H4 (cell line): ENCODE measurements at regions not wholly inside any gene's neighbourhood (a gene's known extent, or its start where the extent isn't known, plus 50 kb on each side); places are given as distances from the start of the nearest gene placed in this dataset.
A peak's percentile ranks its signal among the peaks of the same experiment; 100 is the strongest.

Source experiments
- DNase-seq: peaks from one replicate; pipeline ENCODE4 v3.0.0-alpha.2; 2015; ENCODE audit warnings: low spot score

DNA sequence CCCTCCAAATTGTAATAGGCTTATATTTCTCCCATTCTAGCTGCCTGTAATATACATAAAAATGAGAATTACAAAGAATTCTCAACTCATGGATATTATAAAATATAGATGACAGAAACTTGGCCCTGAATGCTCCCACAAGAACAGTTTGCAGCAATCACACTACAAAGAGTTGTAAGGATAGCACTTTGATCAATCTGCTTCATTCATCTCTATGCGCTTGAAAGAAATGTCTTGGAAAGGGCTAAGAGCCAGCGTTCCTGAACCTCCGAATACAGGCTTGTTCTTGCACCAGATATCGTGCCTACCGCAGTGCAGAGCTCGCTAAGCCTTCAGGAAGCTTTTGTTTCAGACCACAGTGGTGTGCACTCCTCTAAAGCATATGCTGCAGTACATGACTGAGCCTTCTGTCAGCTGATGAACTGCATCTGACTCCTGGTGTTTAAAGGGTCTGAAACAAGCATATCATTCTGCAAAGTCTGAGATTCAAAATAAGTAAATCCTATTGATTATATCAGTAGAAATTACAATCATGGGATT, 417.6 kb upstream of the ZFP42 start:
- no peak for DNase-seq

DNA sequence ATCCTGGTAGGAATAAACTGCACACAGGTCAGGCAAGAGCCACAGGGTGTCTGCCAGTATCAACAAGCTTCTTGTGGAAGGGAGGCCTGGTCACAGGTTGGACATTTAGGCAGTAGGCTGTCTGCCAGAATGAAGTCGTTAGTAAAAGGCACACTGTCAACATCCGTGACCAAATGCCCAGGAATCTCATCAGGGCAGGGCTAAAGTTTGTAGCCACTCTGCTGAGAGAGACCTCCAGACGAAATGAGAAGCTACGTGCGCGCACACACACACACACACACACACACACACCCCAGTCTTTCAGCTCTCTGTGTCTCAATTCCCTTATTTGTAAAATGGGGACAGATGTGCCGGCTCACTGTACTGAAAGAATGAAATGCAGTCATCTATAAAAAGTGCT, 408.7 kb upstream of the ZFP42 start:
- DNase-seq = no peak

DNA sequence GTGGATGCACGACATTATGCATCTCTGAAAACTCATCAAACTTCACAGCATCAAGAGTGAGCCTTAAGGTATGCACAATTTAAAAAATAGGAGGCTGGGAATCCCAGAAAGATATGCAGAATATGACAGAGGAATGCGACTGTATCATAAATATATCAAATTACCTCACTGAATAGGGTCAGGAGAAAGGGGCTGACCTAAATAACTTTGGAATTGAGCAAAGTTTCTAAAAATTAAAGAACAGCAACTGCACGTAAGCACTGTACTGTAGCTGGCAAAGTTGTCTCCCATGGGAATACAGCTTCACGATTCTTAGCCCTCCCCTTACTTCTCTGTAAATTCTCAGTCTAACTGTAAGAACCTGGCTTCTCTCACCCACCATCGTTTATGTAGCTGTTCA, 397.4 kb upstream of the ZFP42 start:
- DNase-seq = no peak

DNA sequence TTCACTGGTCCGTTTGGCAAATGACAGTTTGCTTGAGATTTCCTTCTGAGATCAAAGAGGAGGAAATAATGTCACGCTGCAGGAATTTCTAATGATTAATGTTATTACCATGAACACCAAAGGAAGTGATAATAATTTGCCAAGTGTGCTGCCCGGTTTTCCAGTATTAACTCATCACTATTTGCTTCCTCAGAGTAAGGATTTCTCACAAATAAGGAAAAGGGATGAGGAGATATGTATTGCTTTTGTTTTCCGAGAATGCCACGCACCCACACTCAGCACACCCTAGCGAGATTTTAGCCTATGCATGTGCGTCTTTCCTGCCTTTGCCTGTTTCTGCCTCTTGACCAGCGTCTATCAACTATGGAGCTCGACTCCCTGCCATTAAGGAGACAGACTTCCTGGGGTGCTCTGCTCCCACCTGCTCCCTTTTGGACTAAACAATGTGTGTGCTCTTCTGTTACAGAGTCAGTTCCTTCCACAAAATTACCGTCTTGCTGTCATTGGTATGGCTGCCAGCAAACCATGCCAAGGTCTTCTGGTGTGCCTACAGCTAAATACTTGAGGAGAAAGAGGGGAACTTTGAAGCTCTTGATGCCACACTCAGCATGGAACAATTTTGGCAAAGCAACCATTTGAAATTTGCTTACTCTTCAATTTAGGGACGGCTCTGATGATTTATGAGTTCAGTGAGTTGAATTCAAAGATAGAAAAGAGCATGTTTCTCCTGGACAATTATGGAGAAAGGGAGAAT, 393.1 kb upstream of the ZFP42 start:
- DNase-seq = no peak

DNA sequence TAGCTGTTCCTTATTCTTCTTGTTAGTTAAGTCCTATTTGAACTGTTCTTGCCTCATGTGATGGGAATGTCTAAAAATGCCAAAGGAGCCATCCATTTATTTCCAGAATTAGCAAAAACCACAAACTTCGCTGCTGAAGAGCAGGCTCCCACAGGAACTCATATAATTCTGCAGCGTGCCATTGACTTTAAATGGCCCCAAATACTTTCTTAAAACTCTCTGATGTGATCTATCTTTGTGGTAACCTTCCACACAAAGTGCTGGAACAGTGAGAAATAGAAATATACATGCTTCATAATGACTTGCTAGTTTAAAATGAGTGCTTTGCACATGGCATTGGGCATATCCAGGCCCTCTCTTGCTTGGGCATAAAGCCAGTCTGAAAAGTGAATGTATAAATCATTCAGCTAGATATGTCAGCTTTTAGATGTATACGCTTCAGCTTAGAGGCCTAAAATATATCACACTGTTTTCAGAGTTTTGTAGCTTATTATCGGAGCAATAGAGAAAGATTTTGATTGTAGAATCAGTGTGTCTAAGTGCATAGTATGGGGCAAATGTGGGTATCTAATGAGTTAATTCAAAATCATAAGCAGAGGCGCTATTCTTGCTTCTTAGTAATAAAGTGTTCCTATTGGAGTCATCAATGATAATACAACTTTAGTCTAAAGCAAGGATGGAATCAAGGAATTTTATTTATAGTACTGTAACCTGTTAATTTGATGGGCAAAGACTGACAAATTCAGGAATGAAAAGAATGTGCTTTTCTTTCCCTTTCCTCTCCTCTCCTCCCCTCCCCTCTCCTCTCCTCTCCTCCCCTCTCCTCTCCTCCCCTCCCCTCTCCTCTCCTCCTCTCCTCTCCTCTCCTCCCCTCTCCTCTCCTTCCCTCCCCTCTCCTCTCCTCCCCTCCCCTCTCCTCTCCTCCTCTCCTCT, 392.2 kb upstream of the ZFP42 start:
- peak; percentile 66 for DNase-seq

DNA sequence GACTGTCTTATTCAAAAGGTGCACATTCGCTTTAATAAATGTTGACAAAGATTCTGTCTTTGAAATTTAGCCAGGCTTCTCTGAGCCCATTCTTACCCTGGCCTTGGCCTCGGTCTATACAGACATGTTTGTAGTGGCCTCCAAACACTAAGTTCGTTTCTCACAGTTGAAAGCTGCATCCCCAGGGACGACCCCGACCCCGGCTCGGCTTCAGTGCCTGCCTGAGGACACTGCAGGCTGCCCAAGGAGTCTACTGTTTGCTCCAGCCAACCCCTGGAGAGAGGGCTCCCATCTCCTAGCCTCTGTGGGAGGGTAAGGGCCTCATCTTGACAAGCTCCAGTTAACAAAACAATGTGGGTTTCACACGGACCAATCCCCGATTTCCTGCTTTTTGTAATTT, 390.6 kb upstream of the ZFP42 start:
- no peak for DNase-seq

DNA sequence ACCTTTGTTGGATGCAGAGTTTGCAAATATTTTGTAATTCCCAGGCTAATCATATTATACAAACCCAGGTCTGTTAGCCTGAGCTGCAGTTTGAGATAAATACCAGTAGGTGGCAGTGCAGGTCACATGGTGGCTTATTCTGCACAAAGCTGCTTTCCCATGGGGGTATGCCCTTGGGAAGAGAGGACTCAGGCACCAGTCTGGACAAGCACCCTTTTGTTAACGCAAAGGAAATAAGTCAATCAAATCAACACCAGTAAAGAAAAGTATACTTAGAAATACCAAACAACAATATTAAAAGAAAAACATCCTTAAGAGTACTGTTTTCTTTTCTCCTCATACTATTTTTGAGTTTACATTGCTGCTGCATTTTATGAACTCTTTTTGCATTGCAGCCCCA, 389.0 kb upstream of the ZFP42 start:
- DNase-seq = peak; percentile 67

DNA sequence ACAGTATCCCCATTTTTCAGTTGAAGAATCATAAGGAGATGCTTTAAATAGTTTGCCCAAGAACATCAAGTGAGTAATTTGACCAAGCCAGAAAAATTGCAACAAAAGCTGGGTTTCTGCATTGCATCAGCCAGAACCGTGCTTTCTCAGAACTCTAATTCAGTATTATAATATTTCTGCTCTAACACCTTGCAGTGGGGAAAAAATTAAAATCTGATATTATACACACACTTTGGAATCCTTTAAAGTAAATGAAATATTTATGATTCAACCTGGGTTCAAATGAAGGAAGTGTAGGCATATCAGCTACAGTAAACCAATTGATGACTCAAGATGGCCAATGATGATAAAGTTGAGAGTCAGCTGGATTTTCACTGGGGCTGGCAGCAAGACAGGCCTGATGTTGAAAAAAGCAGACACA, 387.6 kb upstream of the ZFP42 start:
- peak; percentile 36 for DNase-seq

DNA sequence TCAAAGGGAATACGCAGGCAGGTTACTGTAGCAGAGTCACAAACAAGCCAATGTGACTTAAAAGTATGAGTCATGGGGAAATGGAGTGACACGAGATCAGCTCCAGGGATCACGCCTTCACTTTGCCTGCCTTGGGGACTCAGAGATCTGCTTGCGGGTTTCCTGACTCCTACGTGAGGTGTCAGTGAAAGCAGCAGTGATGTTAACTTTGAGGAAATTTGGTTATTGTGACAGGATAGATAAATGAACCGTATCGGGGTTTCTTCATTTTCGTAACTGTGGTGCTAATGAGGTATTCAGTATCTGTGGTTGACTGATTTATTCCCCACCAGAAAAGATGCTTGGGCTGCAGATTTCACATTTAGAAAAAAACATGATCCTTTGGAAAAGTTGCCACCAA, 383.3 kb upstream of the ZFP42 start:
- peak; percentile 61 for DNase-seq

DNA sequence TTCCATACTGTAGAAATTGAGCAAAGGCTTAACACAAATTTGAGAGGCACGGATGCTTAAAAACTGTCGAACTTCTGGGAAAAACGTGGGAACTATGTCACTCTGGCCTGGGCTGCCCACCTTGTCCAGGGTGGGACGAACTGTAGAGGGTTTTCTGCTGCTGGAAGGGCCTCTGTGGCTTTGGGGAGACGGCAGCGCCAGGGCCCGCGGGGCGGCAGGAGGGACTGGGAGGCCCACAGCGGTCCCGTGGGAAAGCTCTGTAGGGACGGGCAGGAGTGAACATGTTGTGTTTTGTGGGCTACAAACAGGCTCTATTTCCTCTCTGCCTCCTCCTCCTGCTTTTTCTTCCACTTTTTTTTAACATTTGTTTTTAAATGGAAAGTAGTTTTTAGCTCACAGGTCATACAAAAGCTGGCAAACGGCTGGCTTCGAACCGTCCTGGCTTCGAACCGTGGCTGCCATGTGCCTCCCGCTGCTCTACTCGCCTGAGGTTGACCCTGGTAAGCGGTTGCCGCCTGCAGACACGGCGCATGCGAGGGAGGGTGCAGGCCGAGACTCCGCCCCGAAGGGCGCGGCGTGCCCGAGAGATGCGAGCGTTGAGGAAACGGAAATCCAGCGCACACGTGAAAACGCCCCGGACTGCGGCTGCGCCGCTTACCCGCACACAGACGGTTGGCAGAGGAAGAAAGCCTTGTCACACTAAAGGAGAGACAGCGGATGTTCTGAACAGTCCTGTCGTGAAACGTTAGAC, 382.3 kb upstream of the ZFP42 start:
- no peak for DNase-seq

DNA sequence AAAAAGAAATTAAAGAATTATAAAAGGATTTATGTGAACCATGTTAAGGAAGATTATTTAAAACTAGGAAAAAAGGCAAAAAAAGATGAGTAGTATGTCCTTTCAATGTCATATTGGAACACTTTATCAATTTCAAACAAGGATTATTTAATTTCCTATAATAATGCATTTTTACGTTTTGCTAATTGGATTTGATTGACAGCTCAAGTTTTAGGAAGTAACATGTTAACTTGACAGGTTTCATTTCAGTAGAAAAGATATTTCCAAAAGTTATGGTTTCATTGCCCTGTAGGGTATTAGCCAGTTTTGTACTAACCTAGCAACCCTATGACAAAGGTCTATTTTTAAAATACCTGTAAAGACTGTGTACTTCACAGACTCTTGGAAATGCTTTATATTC, 379.6 kb upstream of the ZFP42 start:
- no peak for DNase-seq

DNA sequence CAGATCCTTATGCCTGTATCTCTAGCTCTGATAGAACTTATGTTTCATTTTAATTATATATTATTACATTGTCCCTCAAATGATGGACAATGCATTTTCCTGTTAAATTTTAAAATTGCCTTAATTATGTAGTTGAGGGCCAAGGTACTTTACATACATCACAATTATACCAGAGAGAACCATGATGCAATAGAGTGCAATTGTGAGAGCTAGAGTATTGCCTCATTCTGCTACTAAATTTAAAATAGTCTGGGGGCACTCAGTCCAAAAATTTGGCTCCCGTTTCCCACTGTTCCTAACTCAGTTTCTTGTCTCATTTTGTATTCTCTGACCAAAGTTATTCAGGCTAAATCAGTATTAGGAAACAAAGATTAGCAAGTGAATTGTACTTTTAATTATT, 378.5 kb upstream of the ZFP42 start:
- DNase-seq = no peak

DNA sequence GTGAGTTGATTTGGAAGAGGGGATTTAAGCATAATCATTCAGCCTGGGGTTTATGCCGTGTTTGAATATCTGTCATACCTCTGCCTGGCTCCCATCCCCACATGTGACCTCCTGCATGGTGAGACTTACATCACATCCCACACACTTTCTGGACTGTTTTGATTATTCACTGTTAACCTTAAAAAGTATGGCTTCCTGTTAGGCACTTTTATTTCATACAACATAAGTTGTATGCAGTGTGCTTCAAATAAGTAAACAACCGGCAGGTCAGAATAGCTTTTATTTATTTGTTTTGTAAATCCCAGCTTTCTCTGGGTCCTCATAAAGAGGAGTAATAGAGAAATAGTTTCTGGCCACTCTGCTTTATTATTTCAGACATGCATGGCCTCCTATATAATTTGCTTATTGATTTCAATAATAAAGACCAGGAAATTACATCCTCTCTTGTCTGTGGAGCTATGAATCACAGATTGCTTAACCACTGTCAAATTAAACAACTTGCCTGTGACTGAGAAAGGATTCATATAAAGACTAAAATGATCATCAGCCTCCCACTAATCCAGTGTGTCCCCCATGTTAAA, 376.8 kb upstream of the ZFP42 start:
- peak; percentile 76 for DNase-seq

DNA sequence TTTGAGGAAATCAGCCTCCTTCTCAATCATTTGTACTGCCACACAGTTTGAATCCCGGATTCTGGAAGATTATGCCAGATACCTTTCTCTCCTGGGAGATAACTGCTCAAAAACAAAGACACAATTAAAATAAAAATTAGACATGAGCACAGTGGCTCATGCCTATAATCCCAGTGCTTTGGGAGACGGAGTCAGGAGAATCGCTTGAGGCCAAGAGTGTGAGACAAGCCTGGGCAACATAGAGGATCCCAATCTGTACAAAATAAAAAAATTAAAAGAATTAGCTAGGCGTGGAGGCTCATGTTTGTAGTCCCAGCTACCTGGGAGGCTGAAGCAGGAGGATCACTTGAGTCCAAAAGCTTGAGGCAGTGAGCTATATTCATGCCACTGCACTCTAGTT, 376.3 kb upstream of the ZFP42 start:
- no peak for DNase-seq

DNA sequence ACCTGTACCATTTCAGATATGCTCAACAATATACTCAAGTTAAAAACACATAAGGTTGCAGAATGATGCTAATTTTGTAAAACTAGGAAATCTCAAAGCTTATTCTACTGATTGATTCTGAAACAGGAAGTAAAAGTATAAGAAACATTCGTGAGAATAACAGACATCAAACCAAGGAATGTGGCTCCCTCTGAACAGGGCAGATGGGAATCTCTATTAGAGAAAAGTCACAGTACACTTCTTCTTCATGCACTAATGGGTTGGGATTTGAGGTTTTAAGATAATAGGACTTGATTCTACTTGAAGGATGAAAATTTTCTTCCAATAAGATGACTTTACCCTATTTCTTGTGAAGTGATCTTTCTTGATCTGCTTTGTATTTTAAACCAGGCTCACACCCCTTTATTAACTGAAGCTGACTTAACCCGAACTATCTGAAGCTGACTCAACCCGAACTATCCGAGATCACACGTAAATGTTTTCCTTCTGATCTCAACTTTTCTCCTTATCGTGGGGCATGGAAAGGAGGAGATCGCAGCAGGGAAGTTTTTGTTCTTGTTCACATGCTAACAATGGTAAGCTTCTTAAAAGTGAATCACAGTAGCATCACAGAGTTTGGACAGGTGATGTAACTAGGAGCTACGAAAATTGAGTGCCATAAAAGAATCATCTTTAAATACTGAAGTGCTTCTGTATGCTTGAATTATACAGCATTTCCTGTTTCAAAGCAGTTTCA, 363.1 kb upstream of the ZFP42 start:
- DNase-seq = no peak

DNA sequence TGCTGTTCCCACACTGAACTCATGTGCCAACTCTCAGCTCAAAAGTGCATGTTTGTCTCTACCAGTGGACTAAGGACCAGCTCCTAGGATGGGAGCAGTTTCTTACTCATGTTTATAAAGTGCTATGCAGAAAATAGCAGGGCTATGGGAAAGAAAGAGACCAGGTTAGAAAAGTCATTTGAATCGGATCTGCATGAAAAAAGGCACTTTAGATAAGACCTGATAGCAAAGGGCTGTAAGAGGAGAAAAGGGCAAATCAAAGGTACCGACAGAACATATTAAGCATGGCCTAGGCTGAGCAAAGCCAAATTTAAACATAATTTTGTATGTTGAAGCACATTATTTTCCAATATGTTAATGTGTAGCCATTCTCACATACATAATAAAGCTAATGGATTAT, 362.3 kb upstream of the ZFP42 start:
- DNase-seq = no peak

DNA sequence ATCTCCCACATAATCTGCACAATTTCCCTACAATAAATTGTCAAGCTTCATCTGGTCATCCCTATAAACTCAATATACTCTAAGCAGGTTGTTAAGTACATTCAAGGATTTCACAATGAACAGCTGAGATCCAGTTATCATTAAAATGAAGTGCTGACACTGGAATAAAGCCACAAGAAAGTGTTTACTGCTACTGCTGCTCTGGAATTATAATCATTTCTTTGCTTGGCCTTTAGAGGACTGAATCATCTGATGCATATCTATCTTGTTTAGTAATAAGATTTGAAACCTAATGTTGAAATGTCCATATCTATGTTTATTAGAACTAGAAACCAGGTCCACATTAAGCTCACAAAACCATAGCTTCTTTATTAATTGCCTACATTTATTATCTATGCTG, 338.6 kb upstream of the ZFP42 start:
- no peak for DNase-seq

DNA sequence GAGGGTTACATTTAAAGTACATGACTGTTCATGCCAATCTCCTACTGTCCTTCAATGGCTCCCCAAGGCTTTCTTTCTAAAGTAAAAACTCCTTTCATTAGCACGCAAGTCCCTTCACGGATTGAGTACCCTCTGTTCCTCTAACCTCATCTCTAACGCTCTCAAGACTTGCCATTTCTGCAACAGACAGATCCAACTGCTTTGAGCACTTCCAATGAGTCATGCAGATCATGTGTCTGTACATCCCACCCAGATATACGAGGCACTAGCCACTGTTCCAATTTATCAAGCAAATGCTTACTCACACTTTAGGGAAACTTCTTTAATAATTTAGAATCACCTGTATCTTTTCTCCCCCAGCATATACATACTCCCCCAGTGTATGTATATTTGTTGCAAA, 332.5 kb upstream of the ZFP42 start:
- DNase-seq = no peak

DNA sequence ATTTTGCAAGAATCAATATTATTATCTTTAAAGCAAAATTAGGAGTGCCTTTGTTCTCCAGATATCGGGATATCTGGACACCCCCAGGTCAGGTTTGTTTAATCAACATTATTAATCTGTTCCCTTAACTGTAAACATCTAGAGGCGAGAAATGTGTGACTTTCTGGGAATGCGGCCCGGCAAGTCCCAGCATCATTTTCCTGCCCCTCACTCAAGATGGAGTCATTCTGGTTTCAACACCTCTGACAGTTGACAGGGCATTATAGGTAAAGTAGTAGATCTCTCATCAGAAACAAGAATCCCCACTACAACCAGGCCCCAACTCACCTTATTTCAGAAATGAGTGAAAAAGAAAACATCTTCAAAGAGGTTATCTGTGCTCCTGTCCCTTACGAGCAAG, 331.6 kb upstream of the ZFP42 start:
- no peak for DNase-seq

DNA sequence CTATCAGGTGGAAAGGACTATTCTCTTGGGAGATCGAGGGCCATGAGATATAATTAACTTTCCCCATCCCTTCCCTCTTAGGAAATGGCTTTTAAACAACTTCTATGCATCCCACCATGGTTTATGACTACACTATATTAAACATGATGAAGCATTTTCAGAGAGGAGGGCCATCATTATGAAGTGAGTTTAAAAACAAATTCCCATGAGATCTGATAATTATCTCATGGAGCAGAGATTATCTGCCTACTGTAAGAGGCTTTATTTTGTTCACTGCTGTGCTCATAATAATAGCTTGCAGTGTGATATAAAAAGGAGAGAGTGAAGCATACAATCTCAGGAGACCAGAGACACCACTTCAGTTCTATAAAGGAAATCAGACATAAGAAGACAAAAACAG, 330.5 kb upstream of the ZFP42 start:
- DNase-seq = no peak

DNA sequence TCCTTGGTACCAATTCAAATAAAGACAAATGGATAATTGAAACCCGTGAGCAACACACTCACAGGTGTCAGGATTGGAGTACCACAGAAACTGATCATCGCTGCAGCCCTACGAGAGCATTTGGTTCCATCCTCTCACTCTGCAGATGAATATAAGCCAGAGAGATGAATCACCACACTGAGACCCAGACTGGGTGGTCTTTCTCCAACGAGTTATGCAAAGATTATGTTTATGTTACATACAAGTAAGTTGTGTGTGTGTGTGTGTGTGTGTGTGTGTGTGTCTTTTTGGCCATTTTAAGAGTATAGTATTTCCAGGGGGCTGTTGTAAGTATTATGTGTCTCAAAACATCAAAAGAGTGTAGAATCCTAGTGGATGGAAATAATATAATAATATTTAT, 329.5 kb upstream of the ZFP42 start:
- no peak for DNase-seq
